Adipocyte (in vitro differentiated cells): ENCODE measurements at regions not wholly inside any gene's neighbourhood (a gene's known extent, or its start where the extent isn't known, plus 50 kb on each side); places are given as distances from the start of the nearest gene placed in this dataset.

Experiments
- DNase-seq: peaks from one replicate; pipeline ENCODE4 v3.0.0-alpha.2; 2015; ENCODE audit warnings: low read depth
- H3K27me3 ChIP-seq: replicated peaks from 2 replicates; pipeline ENCODE4 v1.7.0; 2013; ENCODE audit warnings: mild to moderate bottlenecking, low read length, moderate library complexity; ENCODE audit not compliant: control insufficient read depth, insufficient read depth
- H3K36me3 ChIP-seq: 2 replicates; pipeline ENCODE4 v1.7.0; 2013; ENCODE audit warnings: low read length, mild to moderate bottlenecking, moderate library complexity; ENCODE audit not compliant: control insufficient read depth, insufficient read depth, severe bottlenecking
- H3K4me1 ChIP-seq: 2 replicates; pipeline ENCODE4 v1.7.0; 2013; ENCODE audit warnings: mild to moderate bottlenecking, low read length, moderate library complexity; ENCODE audit not compliant: control insufficient read depth, insufficient read depth
- H3K4me3 ChIP-seq: 2 replicates; pipeline ENCODE4 v1.7.0; 2013; ENCODE audit warnings: mild to moderate bottlenecking, low read length, moderate library complexity
- H3K9ac ChIP-seq: 2 replicates; pipeline ENCODE4 v1.7.0; 2013; ENCODE audit warnings: mild to moderate bottlenecking, low read length, moderate library complexity
- H3K9me3 ChIP-seq: 2 replicates; pipeline ENCODE4 v1.7.0; 2013; ENCODE audit warnings: mild to moderate bottlenecking, low read length, moderate library complexity; ENCODE audit not compliant: control insufficient read depth

GRCh38 chr18:72419914-72420313 lies 124.2 kb downstream of the CBLN2 start:
- Histone ChIP-seq H3K9ac (no peak overlapping the region), H3K4me1 (no peaks in the 10 kb centered on the region), H3K9me3 (no peaks in the 10 kb centered on the region), H3K27me3 (no peaks in the 10 kb centered on the region), H3K4me3 (no peak overlapping the region), H3K36me3 (no peaks in the 10 kb centered on the region)
- peak; percentile 25 for DNase-seq

- Histone ChIP-seq H3K9ac (no peak overlapping the region), H3K9me3 (peaks cover under 1% of the 10 kb centered on the region), H3K4me1 (no peaks in the 10 kb centered on the region), H3K36me3 (no peaks in the 10 kb centered on the region), H3K4me3 (no peak overlapping the region), H3K27me3 (no peaks in the 10 kb centered on the region)
- DNase-seq, result peak; percentile 5
Measured at GRCh38 chr18:72412927-72413326, 131.2 kb downstream of the CBLN2 start.

GRCh38 chr18:72411261-72411660 lies 132.9 kb downstream of the CBLN2 start:
- Histone ChIP-seq H3K4me3 (no peak overlapping the region), H3K27me3 (no peaks in the 10 kb centered on the region), H3K4me1 (no peaks in the 10 kb centered on the region), H3K36me3 (no peaks in the 10 kb centered on the region), H3K9ac (no peak overlapping the region), H3K9me3 (peaks cover 4% of the 10 kb centered on the region)
- DNase-seq, result no peak

GRCh38 chr18:72410399-72410798 lies 133.7 kb downstream of the CBLN2 start:
- Histone ChIP-seq H3K27me3 (no peaks in the 10 kb centered on the region), H3K9ac (no peak overlapping the region), H3K4me3 (no peak overlapping the region), H3K36me3 (no peaks in the 10 kb centered on the region), H3K9me3 (peaks cover 4% of the 10 kb centered on the region), H3K4me1 (no peaks in the 10 kb centered on the region)
- DNase-seq, result no peak

GRCh38 chr18:72409903-72410302 lies 134.2 kb downstream of the CBLN2 start:
- no peaks in the 10 kb centered on the region for H3K27me3 ChIP-seq
- no peaks in the 10 kb centered on the region for H3K4me1 ChIP-seq
- no peaks in the 10 kb centered on the region for H3K36me3 ChIP-seq
- peak; percentile 22 for DNase-seq
- H3K9me3 ChIP-seq, result peaks cover 4% of the 10 kb centered on the region
- H3K4me3 ChIP-seq, result no peak overlapping the region
- H3K9ac ChIP-seq, result no peak overlapping the region

- Histone ChIP-seq H3K4me1 (no peaks in the 10 kb centered on the region), H3K4me3 (no peak overlapping the region), H3K9ac (no peak overlapping the region), H3K36me3 (no peaks in the 10 kb centered on the region), H3K9me3 (peaks cover 4% of the 10 kb centered on the region), H3K27me3 (no peaks in the 10 kb centered on the region)
- no peak for DNase-seq
Measured at GRCh38 chr18:72407048-72407447, 137.1 kb downstream of the CBLN2 start.

- H3K36me3 ChIP-seq, result no peaks in the 10 kb centered on the region
- peaks cover 3% of the 10 kb centered on the region for H3K9me3 ChIP-seq
- no peak overlapping the region for H3K4me3 ChIP-seq
- H3K4me1 ChIP-seq, result no peaks in the 10 kb centered on the region
- H3K27me3 ChIP-seq, result no peaks in the 10 kb centered on the region
- no peak overlapping the region for H3K9ac ChIP-seq
- no peak for DNase-seq
Measured at GRCh38 chr18:72391951-72392350, 152.2 kb downstream of the CBLN2 start.

- peaks cover 3% of the 10 kb centered on the region for H3K9me3 ChIP-seq
- no peak for DNase-seq
- H3K9ac ChIP-seq, result no peak overlapping the region
- no peaks in the 10 kb centered on the region for H3K4me1 ChIP-seq
- no peaks in the 10 kb centered on the region for H3K27me3 ChIP-seq
- no peak overlapping the region for H3K4me3 ChIP-seq
- no peaks in the 10 kb centered on the region for H3K36me3 ChIP-seq
Measured at GRCh38 chr18:72391427-72391826, 152.7 kb downstream of the CBLN2 start.

- no peaks in the 10 kb centered on the region for H3K36me3 ChIP-seq
- no peaks in the 10 kb centered on the region for H3K27me3 ChIP-seq
- H3K4me1 ChIP-seq, result no peaks in the 10 kb centered on the region
- no peak for DNase-seq
- no peak overlapping the region for H3K4me3 ChIP-seq
- no peak overlapping the region for H3K9ac ChIP-seq
- peaks cover 2% of the 10 kb centered on the region for H3K9me3 ChIP-seq
Measured at GRCh38 chr18:72378016-72378415, 166.1 kb downstream of the CBLN2 start.

- no peak for DNase-seq
- Histone ChIP-seq H3K36me3 (no peaks in the 10 kb centered on the region), H3K27me3 (no peaks in the 10 kb centered on the region), H3K9me3 (peaks cover 2% of the 10 kb centered on the region), H3K4me1 (no peaks in the 10 kb centered on the region), H3K4me3 (no peak overlapping the region), H3K9ac (no peak overlapping the region)
Measured at GRCh38 chr18:72376256-72376655, 167.9 kb downstream of the CBLN2 start.

- DNase-seq, result peak; percentile 19
- no peak overlapping the region for H3K4me3 ChIP-seq
- H3K9me3 ChIP-seq, result peaks cover 2% of the 10 kb centered on the region
- H3K4me1 ChIP-seq, result no peaks in the 10 kb centered on the region
- no peak overlapping the region for H3K9ac ChIP-seq
- H3K27me3 ChIP-seq, result no peaks in the 10 kb centered on the region
- no peaks in the 10 kb centered on the region for H3K36me3 ChIP-seq
Measured at GRCh38 chr18:72375618-72376017, 168.5 kb downstream of the CBLN2 start.

GRCh38 chr18:72372076-72372475 lies 172.1 kb downstream of the CBLN2 start:
- no peak overlapping the region for H3K9ac ChIP-seq
- no peak overlapping the region for H3K4me3 ChIP-seq
- no peak for DNase-seq
- H3K36me3 ChIP-seq, result no peaks in the 10 kb centered on the region
- no peaks in the 10 kb centered on the region for H3K27me3 ChIP-seq
- H3K9me3 ChIP-seq, result peaks cover 2% of the 10 kb centered on the region
- H3K4me1 ChIP-seq, result no peaks in the 10 kb centered on the region
